ENCODE measurements at regions not wholly inside any gene's neighbourhood (a gene's known extent, or its start where the extent isn't known, plus 50 kb on each side); places are given as distances from the start of the nearest gene placed in this dataset.

GRCh38 chr10:88190123-88190522, 326.7 kb downstream of the PTEN start:
- DNase-seq (no peak), ATAC-seq (ENCODE audit: low read depth) (no peak)
- Mint-ChIP-seq H3K4me1 (peaks cover 15% of the 10 kb centered on the region), H3K4me3 (no peak overlapping the region), H3K9me3 (no peaks in the 10 kb centered on the region), H3K27me3 (peaks cover 1% of the 10 kb centered on the region), H3K27ac (no peak overlapping the region), H3K36me3 (peaks cover 2% of the 10 kb centered on the region)
- POLR2A ChIA-PET = no interaction called here

- Mint-ChIP-seq H3K27ac (no peak overlapping the region), H3K4me1 (peaks cover 15% of the 10 kb centered on the region), H3K36me3 (peaks cover 2% of the 10 kb centered on the region), H3K4me3 (no peak overlapping the region), H3K9me3 (no peaks in the 10 kb centered on the region), H3K27me3 (no peaks in the 10 kb centered on the region)
- ATAC-seq (ENCODE audit: low read depth) (no peak), DNase-seq (no peak)
- POLR2A ChIA-PET = no interaction called here
Observed at GRCh38 chr10:88190540-88191235, 327.3 kb downstream of the PTEN start.

GRCh38 chr10:88193018-88193417, 329.6 kb downstream of the PTEN start:
- peaks cover 17% of the 10 kb centered on the region for H3K4me1 Mint-ChIP-seq
- DNase-seq = no peak
- peaks cover 5% of the 10 kb centered on the region for H3K36me3 Mint-ChIP-seq
- peaks cover 1% of the 10 kb centered on the region for H3K9me3 Mint-ChIP-seq
- no peaks in the 10 kb centered on the region for H3K27me3 Mint-ChIP-seq
- POLR2A ChIA-PET = no interaction called here
- ATAC-seq (ENCODE audit: low read depth) = no peak
- H3K27ac Mint-ChIP-seq = no peak overlapping the region
- no peak overlapping the region for H3K4me3 Mint-ChIP-seq

- Mint-ChIP-seq H3K4me3 (peak overlapping the region; percentile 53), H3K27me3 (no peaks in the 10 kb centered on the region), H3K4me1 (peaks cover 17% of the 10 kb centered on the region), H3K9me3 (peaks cover 4% of the 10 kb centered on the region), H3K36me3 (peaks cover 5% of the 10 kb centered on the region), H3K27ac (peak overlapping the region; percentile 76)
- DNase-seq = peak; percentile 29
- peak; percentile 98 for ATAC-seq (ENCODE audit: low read depth)
- POLR2A ChIA-PET = interaction anchor here (0.6 to 0.7 kb wide), 2 partner anchors 20 to 77 kb away, joined by 3 read pairs; no protein-coding TSS in a partner anchor
Observed at GRCh38 chr10:88194041-88194887, 330.8 kb downstream of the PTEN start.

GRCh38 chr10:88194961-88195367, 331.5 kb downstream of the PTEN start:
- Mint-ChIP-seq H3K27ac (no peak overlapping the region), H3K27me3 (no peaks in the 10 kb centered on the region), H3K4me1 (peaks cover 17% of the 10 kb centered on the region), H3K4me3 (no peak overlapping the region), H3K36me3 (peaks cover 5% of the 10 kb centered on the region), H3K9me3 (peaks cover 4% of the 10 kb centered on the region)
- no peak for ATAC-seq (ENCODE audit: low read depth)
- no peak for DNase-seq
- POLR2A ChIA-PET = interaction anchor here (0.7 kb wide), 1 partner anchor 21 kb away, joined by 3 read pairs; no protein-coding TSS in a partner anchor

- peaks cover 17% of the 10 kb centered on the region for H3K4me1 Mint-ChIP-seq
- peaks cover 4% of the 10 kb centered on the region for H3K9me3 Mint-ChIP-seq
- no peak for DNase-seq
- no peak for ATAC-seq (ENCODE audit: low read depth)
- no peak overlapping the region for H3K27ac Mint-ChIP-seq
- POLR2A ChIA-PET = no interaction called here
- no peak overlapping the region for H3K4me3 Mint-ChIP-seq
- H3K27me3 Mint-ChIP-seq = no peaks in the 10 kb centered on the region
- H3K36me3 Mint-ChIP-seq = peaks cover 5% of the 10 kb centered on the region
Observed at GRCh38 chr10:88195841-88196240, 332.4 kb downstream of the PTEN start.

GRCh38 chr10:88196291-88196690, 332.9 kb downstream of the PTEN start:
- Mint-ChIP-seq H3K27me3 (no peaks in the 10 kb centered on the region), H3K27ac (no peak overlapping the region), H3K36me3 (peaks cover 5% of the 10 kb centered on the region), H3K9me3 (peaks cover 4% of the 10 kb centered on the region), H3K4me1 (peaks cover 17% of the 10 kb centered on the region), H3K4me3 (no peak overlapping the region)
- ATAC-seq (ENCODE audit: low read depth) = no peak
- no peak for DNase-seq
- POLR2A ChIA-PET = no interaction called here

GRCh38 chr10:88198023-88198422, 334.6 kb downstream of the PTEN start:
- no peak for ATAC-seq (ENCODE audit: low read depth)
- Mint-ChIP-seq H3K9me3 (peaks cover 4% of the 10 kb centered on the region), H3K4me3 (no peak overlapping the region), H3K27ac (no peak overlapping the region), H3K4me1 (peaks cover 17% of the 10 kb centered on the region), H3K27me3 (no peaks in the 10 kb centered on the region), H3K36me3 (peaks cover 5% of the 10 kb centered on the region)
- no peak for DNase-seq
- POLR2A ChIA-PET = no interaction called here

- ATAC-seq (ENCODE audit: low read depth) (no peak), DNase-seq (no peak)
- Mint-ChIP-seq H3K27ac (no peak overlapping the region), H3K36me3 (peaks cover 3% of the 10 kb centered on the region), H3K9me3 (peaks cover 4% of the 10 kb centered on the region), H3K4me3 (no peak overlapping the region), H3K27me3 (peaks cover 2% of the 10 kb centered on the region), H3K4me1 (peaks cover 2% of the 10 kb centered on the region)
- POLR2A ChIA-PET = no interaction called here
Observed at GRCh38 chr10:88200312-88201032, 337.0 kb downstream of the PTEN start.

- H3K9me3 Mint-ChIP-seq = no peaks in the 10 kb centered on the region
- H3K4me3 Mint-ChIP-seq = no peak overlapping the region
- H3K36me3 Mint-ChIP-seq = no peaks in the 10 kb centered on the region
- ATAC-seq (ENCODE audit: low read depth) (no peak), DNase-seq (no peak)
- H3K4me1 Mint-ChIP-seq = no peaks in the 10 kb centered on the region
- peaks cover 2% of the 10 kb centered on the region for H3K27me3 Mint-ChIP-seq
- H3K27ac Mint-ChIP-seq = no peak overlapping the region
- POLR2A ChIA-PET = no interaction called here
Observed at GRCh38 chr10:88205842-88206446, 342.5 kb downstream of the PTEN start.

GRCh38 chr10:88207121-88207546, 343.7 kb downstream of the PTEN start:
- H3K4me1 Mint-ChIP-seq = no peaks in the 10 kb centered on the region
- H3K27ac Mint-ChIP-seq = no peak overlapping the region
- peaks cover 2% of the 10 kb centered on the region for H3K27me3 Mint-ChIP-seq
- H3K36me3 Mint-ChIP-seq = no peaks in the 10 kb centered on the region
- POLR2A ChIA-PET = no interaction called here
- no peak for ATAC-seq (ENCODE audit: low read depth)
- H3K4me3 Mint-ChIP-seq = no peak overlapping the region
- no peaks in the 10 kb centered on the region for H3K9me3 Mint-ChIP-seq
- no peak for DNase-seq

GRCh38 chr10:88209231-88209630, 345.8 kb downstream of the PTEN start:
- peaks cover 5% of the 10 kb centered on the region for H3K36me3 Mint-ChIP-seq
- no peak overlapping the region for H3K4me3 Mint-ChIP-seq
- ATAC-seq (ENCODE audit: low read depth) (no peak), DNase-seq (no peak)
- POLR2A ChIA-PET = no interaction called here
- H3K4me1 Mint-ChIP-seq = no peaks in the 10 kb centered on the region
- H3K27ac Mint-ChIP-seq = no peak overlapping the region
- H3K27me3 Mint-ChIP-seq = peaks cover 5% of the 10 kb centered on the region
- peaks cover 9% of the 10 kb centered on the region for H3K9me3 Mint-ChIP-seq

GRCh38 chr10:88209837-88210561, 346.6 kb downstream of the PTEN start:
- POLR2A ChIA-PET = no interaction called here
- H3K4me3 Mint-ChIP-seq = no peak overlapping the region
- peaks cover 9% of the 10 kb centered on the region for H3K9me3 Mint-ChIP-seq
- peaks cover 5% of the 10 kb centered on the region for H3K27me3 Mint-ChIP-seq
- ATAC-seq (ENCODE audit: low read depth) = no peak
- no peak overlapping the region for H3K27ac Mint-ChIP-seq
- no peak for DNase-seq
- H3K36me3 Mint-ChIP-seq = peaks cover 5% of the 10 kb centered on the region
- H3K4me1 Mint-ChIP-seq = no peaks in the 10 kb centered on the region
